Caco-2 (cell line): ENCODE measurements at regions not wholly inside any gene's neighbourhood (a gene's known extent, or its start where the extent isn't known, plus 50 kb on each side); places are given as distances from the start of the nearest gene placed in this dataset.

ENCODE experiments used
- BruUV-seq: library from RNA; stranded (reverse); fragments of 400-500 nt; replicated peaks from 2 replicates; lab custom pipeline; 2021; lab: Mats Ljungman, UMichigan
- CTCF ChIA-PET: fragments of 300-600 bp; sonication (Branson Sonifier 250); formaldehyde crosslinking; loops from one replicate; lab custom pipeline; 2022; ENCODE audit warnings: antibody characterized with exemption; lab: Charles Lee
- POLR2A ChIA-PET: fragments of 300-600 bp; sonication (Branson Sonifier 250); formaldehyde crosslinking; loops from one replicate; lab custom pipeline; 2022; ENCODE audit warnings: antibody characterized with exemption; lab: Charles Lee
- DNase-seq, 2 experiments: peaks; one replicate each; pipeline versions ENCODE4 v3.0.0 to v3.0.0-alpha.2; 2020 to 2022
- H3K27me3 ChIP-seq: replicated peaks from 2 replicates; pipeline ENCODE4 v1.6.0; 2011; ENCODE audit warnings: low read length; ENCODE audit not compliant: control insufficient read depth, insufficient read depth
- H3K36me3 ChIP-seq: 2 replicates; pipeline ENCODE4 v1.5.1; 2011; ENCODE audit warnings: low read length; ENCODE audit not compliant: control insufficient read depth, insufficient read depth
- H3K4me1 ChIP-seq: fragments of 250-450 bp; sonication (Bioruptor Pico); 2 replicates; pipeline ENCODE4 v1.5.1; 2020; ENCODE audit warnings: mild to moderate bottlenecking
- H3K4me3 ChIP-seq: 2 replicates; pipeline ENCODE4 v1.5.1; 2011; ENCODE audit warnings: low read depth, mild to moderate bottlenecking, control low read depth, low read length
- H3K9me3 ChIP-seq: fragments of 250-450 bp; sonication (Bioruptor Pico); 2 replicates; pipeline ENCODE4 v1.5.1; 2020; ENCODE audit warnings: mild to moderate bottlenecking, moderate library complexity
- H3K27ac Mint-ChIP-seq: one replicate; pipeline ENCODE4 v1.8.0; 2022; ENCODE audit warnings: mixed read lengths; ENCODE audit not compliant: unreplicated experiment
- H3K27me3 Mint-ChIP-seq: one replicate; pipeline ENCODE4 v1.8.0; 2022; ENCODE audit warnings: mixed read lengths; ENCODE audit not compliant: insufficient read depth, unreplicated experiment
- H3K36me3 Mint-ChIP-seq: one replicate; pipeline ENCODE4 v1.8.0; 2022; ENCODE audit warnings: mild to moderate bottlenecking, mixed read lengths; ENCODE audit not compliant: insufficient read depth, unreplicated experiment
- H3K4me1 Mint-ChIP-seq: one replicate; pipeline ENCODE4 v1.8.0; 2022; ENCODE audit warnings: low read depth, mixed read lengths; ENCODE audit not compliant: unreplicated experiment
- H3K4me3 Mint-ChIP-seq: one replicate; pipeline ENCODE4 v1.8.0; 2022; ENCODE audit warnings: mild to moderate bottlenecking, moderate library complexity, mixed read lengths; ENCODE audit not compliant: unreplicated experiment
- H3K9me3 Mint-ChIP-seq: one replicate; pipeline ENCODE4 v1.8.0; 2022; ENCODE audit warnings: mixed read lengths; ENCODE audit not compliant: unreplicated experiment
- intact Hi-C: fragments of 100-400 bp; cut with micrococcal nuclease; formaldehyde crosslinking; loops from one replicate; pipeline ENCODE4 v1.10.0; 2022; ENCODE audit not compliant: unreplicated experiment
- TF ChIP-seq, protein P1 (sequence below), 2 experiments: fragments of 200-600 bp in 1 of 2; IDR thresholded peaks; 1 replicate in 1 of 2; 2 replicates in 1 of 2; pipeline versions ENCODE4 v1.5.1 to v1.8.0; 2011 to 2022; ENCODE audit warnings: antibody characterized with exemption in 1 of 2, control low read depth in 1 of 2, inconsistent platforms in 1 of 2, low read depth in 1 of 2, low read length in 1 of 2, mild to moderate bottlenecking in 1 of 2, moderate library complexity in 1 of 2; ENCODE audit not compliant: insufficient read depth in 1 of 2, severe bottlenecking in 1 of 2, unreplicated experiment in 1 of 2

DNA sequence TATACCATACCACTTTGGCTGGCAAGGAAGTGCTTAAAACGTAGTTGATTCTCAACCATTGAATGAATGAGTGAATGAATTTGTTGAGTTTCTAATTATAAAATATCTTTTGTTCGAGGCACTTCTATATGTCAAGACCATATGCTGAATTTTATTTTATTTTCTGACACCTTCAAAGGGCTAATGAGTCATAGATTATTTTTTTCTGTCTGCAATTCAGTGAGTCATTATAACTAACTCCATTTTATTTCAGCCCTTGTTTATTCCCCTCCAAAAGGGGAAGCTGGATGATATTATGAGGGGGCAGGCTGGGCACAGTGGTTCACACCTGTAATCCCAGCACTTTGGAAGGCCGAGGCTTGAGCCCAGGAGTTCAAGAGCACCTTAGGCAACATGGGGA is 142.4 kb downstream of the P2RY1 start:
- no peaks in the 10 kb centered on the region for H3K27me3 ChIP-seq
- Mint-ChIP-seq H3K9me3 (peaks cover 20% of the 10 kb centered on the region), H3K4me3 (no peak overlapping the region), H3K4me1 (no peaks in the 10 kb centered on the region), H3K27me3 (peaks cover 2% of the 10 kb centered on the region), H3K27ac (no peak overlapping the region), H3K36me3 (no peaks in the 10 kb centered on the region)
- H3K36me3 ChIP-seq, result no peaks in the 10 kb centered on the region
- no peaks in the 10 kb centered on the region for H3K4me1 ChIP-seq
- intact Hi-C loops, result no loop called here
- no peaks in the 10 kb centered on the region for H3K9me3 ChIP-seq
- TF ChIP-seq, protein P1, sequence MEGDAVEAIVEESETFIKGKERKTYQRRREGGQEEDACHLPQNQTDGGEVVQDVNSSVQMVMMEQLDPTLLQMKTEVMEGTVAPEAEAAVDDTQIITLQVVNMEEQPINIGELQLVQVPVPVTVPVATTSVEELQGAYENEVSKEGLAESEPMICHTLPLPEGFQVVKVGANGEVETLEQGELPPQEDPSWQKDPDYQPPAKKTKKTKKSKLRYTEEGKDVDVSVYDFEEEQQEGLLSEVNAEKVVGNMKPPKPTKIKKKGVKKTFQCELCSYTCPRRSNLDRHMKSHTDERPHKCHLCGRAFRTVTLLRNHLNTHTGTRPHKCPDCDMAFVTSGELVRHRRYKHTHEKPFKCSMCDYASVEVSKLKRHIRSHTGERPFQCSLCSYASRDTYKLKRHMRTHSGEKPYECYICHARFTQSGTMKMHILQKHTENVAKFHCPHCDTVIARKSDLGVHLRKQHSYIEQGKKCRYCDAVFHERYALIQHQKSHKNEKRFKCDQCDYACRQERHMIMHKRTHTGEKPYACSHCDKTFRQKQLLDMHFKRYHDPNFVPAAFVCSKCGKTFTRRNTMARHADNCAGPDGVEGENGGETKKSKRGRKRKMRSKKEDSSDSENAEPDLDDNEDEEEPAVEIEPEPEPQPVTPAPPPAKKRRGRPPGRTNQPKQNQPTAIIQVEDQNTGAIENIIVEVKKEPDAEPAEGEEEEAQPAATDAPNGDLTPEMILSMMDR (IDR thresholded peaks at IDR 0.05; ENCODE audit: insufficient read depth in 1 of 2, low read depth in 1 of 2, low read length in 1 of 2, severe bottlenecking in 1 of 2, unreplicated experiment in 1 of 2), result no peak
- BruUV-seq, result no TSS peak
- ChIA-PET CTCF (no interaction called here), POLR2A (no interaction called here)
- H3K4me3 ChIP-seq, result no peak overlapping the region
- no peak for DNase-seq

DNA sequence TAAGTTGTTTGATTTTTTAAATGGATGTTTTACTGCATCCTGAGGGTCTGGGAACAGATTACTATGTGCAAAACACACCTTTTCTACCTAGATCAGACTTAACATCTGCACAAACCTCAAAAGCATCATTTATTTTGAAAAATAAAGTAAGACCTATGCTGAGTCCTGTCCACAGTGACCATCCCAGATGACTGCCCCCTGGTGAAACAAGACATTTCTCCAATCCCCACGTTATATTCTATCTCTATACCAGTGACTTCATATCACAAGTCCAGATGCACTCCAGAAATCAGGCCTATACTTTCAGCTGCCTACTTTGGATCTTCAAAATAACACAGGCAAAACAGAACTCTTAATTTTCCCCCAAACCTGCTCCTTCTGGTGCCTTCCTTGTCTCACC is 143.2 kb downstream of the P2RY1 start:
- no peaks in the 10 kb centered on the region for H3K27me3 ChIP-seq
- no peaks in the 10 kb centered on the region for H3K36me3 ChIP-seq
- Mint-ChIP-seq H3K4me3 (no peak overlapping the region), H3K4me1 (no peaks in the 10 kb centered on the region), H3K27ac (no peak overlapping the region), H3K27me3 (peaks cover 4% of the 10 kb centered on the region), H3K36me3 (no peaks in the 10 kb centered on the region), H3K9me3 (peaks cover 20% of the 10 kb centered on the region)
- no peak overlapping the region for H3K4me3 ChIP-seq
- no peaks in the 10 kb centered on the region for H3K4me1 ChIP-seq
- no peak for DNase-seq
- H3K9me3 ChIP-seq, result no peaks in the 10 kb centered on the region
- TF ChIP-seq, protein P1 (IDR thresholded peaks at IDR 0.05; ENCODE audit: insufficient read depth in 1 of 2, low read depth in 1 of 2, low read length in 1 of 2, severe bottlenecking in 1 of 2, unreplicated experiment in 1 of 2), result no peak
- BruUV-seq, result no TSS peak
- intact Hi-C loops, result no loop called here
- ChIA-PET CTCF (no interaction called here), POLR2A (no interaction called here)

DNA sequence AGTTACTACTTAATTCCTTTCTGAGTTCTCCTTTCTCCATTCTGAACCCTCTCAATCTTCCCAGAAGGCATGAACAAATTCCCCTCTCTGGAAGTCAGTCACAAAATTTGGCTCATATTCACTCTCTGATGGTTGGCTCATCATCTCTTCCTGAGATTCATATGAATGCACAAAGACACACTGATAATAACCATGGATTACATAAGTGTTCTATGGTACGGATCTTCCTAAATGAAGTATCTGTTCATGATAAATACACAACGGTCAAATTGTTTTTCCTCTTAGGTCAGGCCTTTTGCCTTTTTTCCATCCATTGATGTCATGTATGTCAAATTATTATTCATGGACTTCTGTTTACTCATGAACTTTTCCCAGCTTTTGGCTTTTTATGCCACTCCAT is 162.6 kb downstream of the P2RY1 start:
- no peak for DNase-seq
- H3K36me3 Mint-ChIP-seq, result no peaks in the 10 kb centered on the region
- Histone ChIP-seq H3K9me3 (no peaks in the 10 kb centered on the region), H3K4me1 (no peaks in the 10 kb centered on the region), H3K27me3 (no peaks in the 10 kb centered on the region), H3K36me3 (no peaks in the 10 kb centered on the region), H3K4me3 (no peak overlapping the region)
- ChIA-PET POLR2A (no interaction called here), CTCF (no interaction called here)
- no peaks in the 10 kb centered on the region for H3K9me3 Mint-ChIP-seq
- H3K4me1 Mint-ChIP-seq, result no peaks in the 10 kb centered on the region
- TF ChIP-seq, protein P1 (IDR thresholded peaks at IDR 0.05; ENCODE audit: insufficient read depth in 1 of 2, low read depth in 1 of 2, low read length in 1 of 2, severe bottlenecking in 1 of 2, unreplicated experiment in 1 of 2), result no peak
- BruUV-seq, result no TSS peak
- intact Hi-C loops, result no loop called here
- no peak overlapping the region for H3K27ac Mint-ChIP-seq
- no peak overlapping the region for H3K4me3 Mint-ChIP-seq
- H3K27me3 Mint-ChIP-seq, result no peaks in the 10 kb centered on the region
